Activated T-helper 2 cell treated with anti-CD3 and anti-CD28 coated beads, Interferon-gamma antibody, Interleukin-2, Interleukin-4, amounts not matched to agents 10 μg/mL and 5 μg/mL and 100 μg/mL, durations not matched to agents 14 hours and 24 hours and 36 hours (primary cell): ENCODE measurements at regions not wholly inside any gene's neighbourhood (a gene's known extent, or its start where the extent isn't known, plus 50 kb on each side); places are given as distances from the start of the nearest gene placed in this dataset.

ENCODE experiments used
- DNase-seq: peaks from one replicate; pipeline ENCODE4 v3.0.0; 2021; ENCODE audit warnings: low spot score
- H3K27ac Mint-ChIP-seq: one replicate; pipeline ENCODE4 v1.8.0; 2021; ENCODE audit warnings: mixed read lengths
- H3K27me3 Mint-ChIP-seq: one replicate; pipeline ENCODE4 v1.8.0; 2021; ENCODE audit warnings: low read depth, mixed read lengths
- H3K36me3 Mint-ChIP-seq: one replicate; pipeline ENCODE4 v1.8.0; 2021; ENCODE audit warnings: low read depth, mixed read lengths
- H3K4me1 Mint-ChIP-seq: one replicate; pipeline ENCODE4 v1.8.0; 2021; ENCODE audit warnings: low read depth, mixed read lengths
- H3K4me3 Mint-ChIP-seq: one replicate; pipeline ENCODE4 v1.8.0; 2021; ENCODE audit warnings: low read depth, mild to moderate bottlenecking, moderate library complexity, mixed read lengths
- H3K9me3 Mint-ChIP-seq: one replicate; pipeline ENCODE4 v1.8.0; 2021; ENCODE audit warnings: mixed read lengths
- intact Hi-C: fragments of 100-400 bp; cut with micrococcal nuclease; formaldehyde crosslinking; loops from one replicate; pipeline ENCODE4 v1.15.1; 2023

- Mint-ChIP-seq H3K9me3 (no peaks in the 10 kb centered on the region), H3K36me3 (no peaks in the 10 kb centered on the region), H3K27ac (no peak overlapping the region), H3K4me1 (no peaks in the 10 kb centered on the region), H3K27me3 (no peaks in the 10 kb centered on the region), H3K4me3 (no peak overlapping the region)
- intact Hi-C loops, result no loop called here
- no peak for DNase-seq
Observed at GRCh38 chr10:118213436-118213835, 128.7 kb downstream of the FAM204A start.

DNA sequence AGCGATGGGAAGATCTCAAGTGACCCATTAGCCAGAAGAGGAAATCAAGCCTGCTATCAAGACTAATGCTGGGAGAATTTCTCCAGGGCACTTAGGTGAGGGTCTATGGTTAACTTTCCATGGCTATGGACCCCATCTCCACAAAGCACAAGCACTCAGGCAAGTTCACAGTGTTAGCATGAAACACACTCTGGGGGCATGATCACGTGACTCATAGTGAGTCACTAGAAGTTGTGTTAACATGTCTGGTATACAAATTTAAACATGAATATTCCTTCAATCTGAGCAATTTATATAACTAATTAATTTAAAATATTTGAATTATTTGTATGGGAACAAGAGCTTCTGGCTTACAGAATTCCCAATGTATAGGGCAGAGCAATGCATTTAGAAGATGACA is 131.8 kb downstream of the FAM204A start:
- H3K27ac Mint-ChIP-seq, result no peak overlapping the region
- no peak for DNase-seq
- intact Hi-C loops, result no loop called here
- H3K9me3 Mint-ChIP-seq, result no peaks in the 10 kb centered on the region
- H3K36me3 Mint-ChIP-seq, result no peaks in the 10 kb centered on the region
- no peak overlapping the region for H3K4me3 Mint-ChIP-seq
- H3K27me3 Mint-ChIP-seq, result no peaks in the 10 kb centered on the region
- H3K4me1 Mint-ChIP-seq, result no peaks in the 10 kb centered on the region

DNA sequence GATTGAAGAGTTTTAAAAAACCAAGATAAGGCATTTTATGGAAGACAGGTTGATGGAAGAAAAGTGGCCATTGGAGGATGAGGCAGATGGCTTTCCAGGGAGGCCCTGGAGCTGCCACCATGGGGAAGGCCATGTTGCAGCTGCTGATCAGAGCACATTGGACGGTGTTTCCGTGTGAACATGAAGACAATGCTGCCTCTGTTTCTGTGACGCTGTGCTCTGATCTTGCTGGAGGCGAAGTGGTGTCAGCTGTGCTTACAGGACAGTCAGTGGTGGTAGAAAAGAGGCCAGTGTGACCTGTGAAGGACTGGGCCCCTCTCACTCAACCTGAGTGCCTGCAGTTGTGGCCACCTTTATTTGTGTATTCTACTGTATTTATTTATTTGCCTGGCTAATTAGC is 132.9 kb downstream of the FAM204A start:
- H3K4me1 Mint-ChIP-seq, result no peaks in the 10 kb centered on the region
- no peak overlapping the region for H3K27ac Mint-ChIP-seq
- no peak overlapping the region for H3K4me3 Mint-ChIP-seq
- no peaks in the 10 kb centered on the region for H3K9me3 Mint-ChIP-seq
- H3K27me3 Mint-ChIP-seq, result no peaks in the 10 kb centered on the region
- DNase-seq, result no peak
- intact Hi-C loops, result no loop called here
- no peaks in the 10 kb centered on the region for H3K36me3 Mint-ChIP-seq

- intact Hi-C loops, result no loop called here
- H3K27me3 Mint-ChIP-seq, result no peaks in the 10 kb centered on the region
- H3K4me3 Mint-ChIP-seq, result no peak overlapping the region
- no peaks in the 10 kb centered on the region for H3K9me3 Mint-ChIP-seq
- DNase-seq, result no peak
- no peaks in the 10 kb centered on the region for H3K4me1 Mint-ChIP-seq
- no peak overlapping the region for H3K27ac Mint-ChIP-seq
- no peaks in the 10 kb centered on the region for H3K36me3 Mint-ChIP-seq
Observed at GRCh38 chr10:118207470-118208007, 134.6 kb downstream of the FAM204A start.

DNA sequence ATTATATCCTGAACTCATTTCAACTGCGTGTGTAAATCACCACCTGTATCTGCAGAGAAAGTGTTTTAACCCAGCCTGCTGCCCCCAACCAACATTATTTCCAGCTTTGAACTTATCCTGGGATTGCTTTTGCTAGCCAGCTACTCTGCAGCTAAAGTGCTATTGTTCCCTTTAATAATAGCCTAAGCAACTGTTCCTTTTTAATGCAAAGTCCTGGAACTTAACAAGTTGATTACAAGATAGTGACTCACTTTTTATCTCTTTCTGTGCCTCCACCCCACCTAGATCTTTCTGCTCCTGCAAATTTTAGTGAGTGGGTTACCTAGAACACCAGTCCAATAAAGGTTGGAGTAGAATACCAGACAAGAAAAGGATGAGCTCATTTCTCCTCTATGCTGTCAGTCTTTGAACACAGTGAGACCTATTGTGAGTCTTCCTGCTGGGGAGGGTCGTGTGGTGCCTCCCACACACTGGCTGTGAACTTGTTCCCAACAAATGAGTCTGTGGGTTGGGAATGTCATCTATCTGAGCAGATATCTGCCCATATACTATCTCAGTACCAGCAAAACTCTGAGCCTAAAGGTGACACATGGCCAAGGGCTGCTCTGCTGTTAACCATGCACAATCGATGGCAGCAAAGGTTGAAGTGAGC is 137.7 kb downstream of the FAM204A start:
- peaks cover 2% of the 10 kb centered on the region for H3K27me3 Mint-ChIP-seq
- H3K27ac Mint-ChIP-seq, result no peak overlapping the region
- intact Hi-C loops, result no loop called here
- H3K9me3 Mint-ChIP-seq, result no peaks in the 10 kb centered on the region
- no peak for DNase-seq
- no peaks in the 10 kb centered on the region for H3K4me1 Mint-ChIP-seq
- no peaks in the 10 kb centered on the region for H3K36me3 Mint-ChIP-seq
- H3K4me3 Mint-ChIP-seq, result no peak overlapping the region

DNA sequence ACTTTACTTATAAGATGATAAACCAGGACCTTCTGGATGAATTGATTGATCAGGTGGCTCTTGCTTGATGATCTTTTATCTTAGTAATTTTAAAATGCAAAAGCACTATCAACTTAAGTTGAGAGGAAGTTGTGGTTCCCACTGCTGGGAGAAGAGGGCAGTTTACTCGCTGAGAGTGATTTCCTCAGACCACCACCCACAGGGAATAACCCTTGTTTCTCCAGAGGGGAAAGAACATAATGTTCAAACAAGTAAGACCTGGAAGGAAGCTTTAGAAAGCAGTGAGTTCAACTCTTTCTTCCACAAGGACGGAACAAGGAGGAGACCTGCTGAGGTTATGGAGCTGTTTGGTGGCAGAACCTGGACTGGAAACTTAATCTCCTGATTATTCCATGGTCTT is 138.7 kb downstream of the FAM204A start:
- H3K36me3 Mint-ChIP-seq, result no peaks in the 10 kb centered on the region
- H3K27me3 Mint-ChIP-seq, result peaks cover 2% of the 10 kb centered on the region
- no peaks in the 10 kb centered on the region for H3K4me1 Mint-ChIP-seq
- no peak overlapping the region for H3K4me3 Mint-ChIP-seq
- no peaks in the 10 kb centered on the region for H3K9me3 Mint-ChIP-seq
- DNase-seq, result no peak
- H3K27ac Mint-ChIP-seq, result no peak overlapping the region
- intact Hi-C loops, result no loop called here

DNA sequence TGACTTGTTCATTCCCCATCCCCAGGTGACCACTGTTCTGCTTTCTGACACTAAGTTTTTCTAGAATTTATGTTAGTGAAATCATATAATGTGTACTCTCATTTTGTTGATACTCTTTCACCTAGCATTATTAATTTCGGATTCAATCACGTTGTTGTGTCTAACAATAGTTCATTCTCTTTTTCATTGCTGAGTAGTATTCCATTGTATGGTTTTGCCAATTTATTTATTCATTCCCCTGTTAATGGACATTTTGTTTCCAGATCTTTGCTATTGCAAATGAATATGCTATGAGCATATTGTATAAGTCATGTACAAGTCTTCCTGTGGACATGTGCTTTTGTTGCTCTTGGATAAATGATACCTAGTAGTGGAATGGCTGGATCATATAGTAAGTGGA is 146.4 kb downstream of the FAM204A start:
- Mint-ChIP-seq H3K9me3 (no peaks in the 10 kb centered on the region), H3K27me3 (no peaks in the 10 kb centered on the region), H3K4me3 (no peak overlapping the region), H3K27ac (no peak overlapping the region), H3K4me1 (no peaks in the 10 kb centered on the region), H3K36me3 (no peaks in the 10 kb centered on the region)
- intact Hi-C loops, result no loop called here
- DNase-seq, result no peak

- DNase-seq, result no peak
- no peaks in the 10 kb centered on the region for H3K36me3 Mint-ChIP-seq
- no peak overlapping the region for H3K4me3 Mint-ChIP-seq
- intact Hi-C loops, result no loop called here
- no peaks in the 10 kb centered on the region for H3K4me1 Mint-ChIP-seq
- H3K27me3 Mint-ChIP-seq, result no peaks in the 10 kb centered on the region
- H3K27ac Mint-ChIP-seq, result no peak overlapping the region
- no peaks in the 10 kb centered on the region for H3K9me3 Mint-ChIP-seq
Observed at GRCh38 chr10:118193642-118194041, 146.9 kb upstream of the RAB11FIP2 start.

- intact Hi-C loops, result no loop called here
- Mint-ChIP-seq H3K36me3 (no peaks in the 10 kb centered on the region), H3K4me1 (no peaks in the 10 kb centered on the region), H3K27me3 (no peaks in the 10 kb centered on the region), H3K27ac (no peak overlapping the region), H3K4me3 (no peak overlapping the region), H3K9me3 (no peaks in the 10 kb centered on the region)
- DNase-seq, result no peak
Observed at GRCh38 chr10:118181021-118181420, 134.3 kb upstream of the RAB11FIP2 start.

DNA sequence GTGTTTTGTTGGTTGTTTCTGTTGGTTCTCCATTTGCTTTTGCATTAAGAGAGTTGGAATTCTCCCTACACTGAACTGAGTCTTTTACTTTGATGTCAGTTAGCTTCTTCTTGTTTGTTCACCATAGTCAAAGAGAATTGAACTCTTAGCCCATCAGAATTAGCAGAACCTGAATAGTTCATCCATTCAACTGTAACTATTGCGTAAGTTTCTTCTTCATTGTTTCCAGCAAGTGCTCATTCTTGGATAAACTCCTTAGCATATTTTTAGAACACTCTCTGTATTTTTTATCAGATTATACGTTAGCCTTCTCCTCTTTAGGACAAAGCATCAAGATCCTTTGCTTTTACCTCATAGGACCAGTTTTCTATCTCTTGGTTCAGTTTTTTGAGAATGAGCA is 128.4 kb upstream of the RAB11FIP2 start:
- Mint-ChIP-seq H3K4me1 (no peaks in the 10 kb centered on the region), H3K9me3 (no peaks in the 10 kb centered on the region), H3K36me3 (no peaks in the 10 kb centered on the region), H3K27ac (no peak overlapping the region), H3K4me3 (no peak overlapping the region), H3K27me3 (no peaks in the 10 kb centered on the region)
- DNase-seq, result no peak
- intact Hi-C loops, result no loop called here

GRCh38 chr10:118173296-118173695 is 126.6 kb upstream of the RAB11FIP2 start:
- H3K4me3 Mint-ChIP-seq, result no peak overlapping the region
- no peaks in the 10 kb centered on the region for H3K27me3 Mint-ChIP-seq
- no peaks in the 10 kb centered on the region for H3K9me3 Mint-ChIP-seq
- no peak overlapping the region for H3K27ac Mint-ChIP-seq
- DNase-seq, result no peak
- H3K36me3 Mint-ChIP-seq, result no peaks in the 10 kb centered on the region
- intact Hi-C loops, result no loop called here
- H3K4me1 Mint-ChIP-seq, result no peaks in the 10 kb centered on the region

- Mint-ChIP-seq H3K9me3 (no peaks in the 10 kb centered on the region), H3K36me3 (no peaks in the 10 kb centered on the region), H3K4me1 (no peaks in the 10 kb centered on the region), H3K27ac (no peak overlapping the region), H3K4me3 (no peak overlapping the region), H3K27me3 (no peaks in the 10 kb centered on the region)
- no peak for DNase-seq
- intact Hi-C loops, result no loop called here
Observed at GRCh38 chr10:118171861-118172260, 125.1 kb upstream of the RAB11FIP2 start.

- Mint-ChIP-seq H3K27me3 (no peaks in the 10 kb centered on the region), H3K4me3 (no peak overlapping the region), H3K27ac (no peak overlapping the region), H3K9me3 (no peaks in the 10 kb centered on the region), H3K36me3 (no peaks in the 10 kb centered on the region), H3K4me1 (no peaks in the 10 kb centered on the region)
- DNase-seq, result no peak
- intact Hi-C loops, result no loop called here
Observed at GRCh38 chr10:118167056-118167700, 120.4 kb upstream of the RAB11FIP2 start.
